HG02852 (cell line): ENCODE measurements at regions not wholly inside any gene's neighbourhood (a gene's known extent, or its start where the extent isn't known, plus 50 kb on each side); places are given as distances from the start of the nearest gene placed in this dataset.

Experiments
- ATAC-seq: cut with Tn5 transposase; IDR thresholded peaks from one replicate; pipeline ENCODE4 v1.9.1; 2021; ENCODE audit warnings: mild to moderate bottlenecking, moderate library complexity; ENCODE audit not compliant: unreplicated experiment

GRCh38 chr2:167900435-167901114 lies 346.8 kb downstream of the STK39 start:
- ATAC-seq = no peak

GRCh38 chr2:167898340-167898739 lies 349.1 kb downstream of the STK39 start:
- no peak for ATAC-seq

GRCh38 chr2:167891841-167892240 lies 355.6 kb downstream of the STK39 start:
- no peak for ATAC-seq

- ATAC-seq = no peak
Measured at GRCh38 chr2:167890739-167891138, 356.7 kb downstream of the STK39 start.

DNA sequence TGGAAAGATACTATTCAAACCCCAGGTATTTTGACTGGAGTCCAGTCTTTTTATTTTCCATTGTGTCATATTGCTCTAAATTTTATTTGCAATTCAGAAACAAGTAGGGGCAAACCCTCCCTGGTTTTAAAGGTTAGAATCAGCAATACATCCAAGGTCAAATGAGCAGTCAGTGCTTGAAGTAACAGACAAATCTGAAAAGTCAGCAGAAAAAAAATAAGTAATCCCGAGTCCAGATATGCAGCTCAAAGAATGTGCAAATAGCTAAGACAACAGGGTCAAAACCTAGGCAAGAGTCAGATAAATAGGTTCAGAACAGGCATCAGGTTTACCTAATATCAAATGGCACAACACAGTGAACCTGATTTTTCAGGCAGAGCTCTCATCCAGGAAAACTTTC lies 367.0 kb downstream of the STK39 start:
- no peak for ATAC-seq

DNA sequence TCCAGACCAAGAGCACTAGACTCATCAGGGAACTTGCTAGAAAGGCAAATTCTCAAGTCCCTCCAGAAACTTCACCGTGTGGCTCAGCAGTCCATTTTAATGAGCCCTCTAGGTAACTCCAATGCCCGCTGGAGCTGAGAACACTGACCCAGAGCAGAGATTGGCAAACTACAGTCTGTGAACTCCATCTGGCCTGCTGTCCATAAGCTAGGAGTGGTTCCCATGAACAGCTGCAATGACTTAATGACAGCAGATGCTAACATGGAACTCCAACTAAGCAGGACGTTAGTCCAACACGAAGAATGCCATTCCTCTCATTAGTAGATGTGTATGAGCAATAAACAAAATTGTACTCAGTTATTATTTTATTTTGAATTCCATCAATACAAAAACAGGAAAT lies 371.9 kb downstream of the STK39 start:
- no peak for ATAC-seq

DNA sequence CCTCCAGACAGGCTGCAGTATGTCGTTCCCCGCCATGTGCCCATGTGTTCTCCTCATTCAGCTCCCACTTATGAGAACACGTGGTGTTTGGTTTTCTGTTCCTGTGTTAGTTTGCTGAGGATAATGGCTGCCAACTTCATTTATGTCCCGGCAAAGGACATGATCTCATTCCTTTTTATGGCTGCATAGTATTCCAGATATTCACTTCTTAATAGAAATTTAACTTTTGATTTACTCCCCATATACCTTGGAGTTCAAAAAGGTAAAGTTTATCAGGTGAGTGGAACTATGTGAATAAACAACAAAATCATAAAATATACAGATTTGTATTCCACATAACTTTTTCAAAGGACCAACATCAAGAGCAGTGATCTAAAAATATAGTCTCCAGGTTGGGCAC lies 372.6 kb downstream of the STK39 start:
- no peak for ATAC-seq

DNA sequence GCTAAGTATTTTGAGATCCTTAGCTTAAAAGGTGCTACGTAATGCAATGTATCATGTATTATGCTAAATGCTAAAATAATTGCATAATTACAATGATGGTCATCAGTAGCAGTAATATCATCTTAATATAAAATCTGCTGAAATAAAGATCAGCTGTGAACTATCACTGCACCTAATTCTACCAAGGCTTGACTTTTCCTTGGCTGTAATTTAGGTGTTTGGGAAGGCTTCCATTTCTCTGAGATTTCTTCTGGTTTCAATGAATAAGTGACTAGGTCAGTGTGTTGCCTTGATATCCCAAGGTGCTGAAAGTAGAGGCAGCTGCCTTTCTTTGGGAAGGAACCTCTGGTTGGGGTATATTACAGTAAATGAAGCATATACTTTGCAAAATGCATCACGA lies 376.1 kb downstream of the STK39 start:
- no peak for ATAC-seq

DNA sequence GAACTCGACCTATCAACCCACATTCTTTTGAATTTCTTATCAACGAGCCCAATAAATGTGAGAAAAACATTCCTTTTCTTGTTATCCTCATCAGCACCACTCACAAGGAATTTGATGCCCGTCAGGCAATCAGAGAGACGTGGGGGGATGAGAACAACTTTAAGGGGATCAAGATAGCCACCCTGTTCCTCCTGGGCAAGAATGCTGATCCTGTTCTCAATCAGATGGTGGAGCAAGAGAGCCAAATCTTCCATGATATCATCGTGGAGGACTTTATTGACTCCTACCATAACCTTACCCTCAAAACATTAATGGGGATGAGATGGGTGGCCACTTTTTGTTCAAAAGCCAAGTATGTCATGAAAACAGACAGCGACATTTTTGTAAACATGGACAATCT lies 378.2 kb downstream of the STK39 start:
- no peak for ATAC-seq

GRCh38 chr2:167863377-167863776 lies 384.0 kb downstream of the STK39 start:
- no peak for ATAC-seq

GRCh38 chr2:167862782-167863181 lies 384.6 kb downstream of the STK39 start:
- peak; percentile 51 for ATAC-seq

DNA sequence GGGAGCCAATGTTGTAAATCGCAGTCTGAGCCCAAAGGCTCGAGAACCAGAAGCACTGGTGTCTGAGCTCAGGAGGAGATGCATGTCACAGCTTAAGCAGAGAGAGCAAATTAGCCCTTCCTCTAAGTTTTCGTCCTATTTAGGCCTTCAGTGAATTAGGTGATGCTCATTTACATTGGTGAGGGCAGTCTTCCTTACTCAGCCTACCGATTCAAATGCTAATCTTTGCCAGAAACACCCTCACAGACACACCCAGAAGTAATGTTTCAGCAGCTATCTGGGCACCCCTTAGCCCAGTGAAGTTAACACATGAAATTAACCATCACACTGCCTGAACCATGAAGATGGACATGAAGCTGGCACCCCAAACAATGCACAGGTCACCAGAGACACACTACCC lies 385.1 kb downstream of the STK39 start:
- no peak for ATAC-seq

- ATAC-seq = no peak
Measured at GRCh38 chr2:167861574-167862193, 385.7 kb downstream of the STK39 start.

- no peak for ATAC-seq
Measured at GRCh38 chr2:167860082-167860481, 387.3 kb downstream of the STK39 start.

DNA sequence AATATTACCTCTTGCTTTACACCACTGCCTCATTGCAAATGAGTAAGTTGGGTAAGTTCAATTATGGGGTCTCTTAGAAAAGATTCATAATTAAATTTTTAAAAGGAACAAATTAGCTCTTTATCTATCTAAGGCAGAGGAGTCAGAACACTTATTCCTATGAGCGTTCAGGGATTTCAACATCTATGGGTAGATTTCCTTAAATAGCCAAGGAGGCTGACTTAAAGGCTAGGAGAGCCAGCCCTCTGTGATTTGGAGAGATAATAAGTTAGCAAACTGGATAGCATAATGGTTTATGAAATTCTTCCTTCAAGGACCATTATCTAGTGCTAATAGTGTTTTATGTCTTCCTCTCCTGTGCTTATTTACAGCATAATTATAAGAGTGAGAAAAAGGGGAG lies 387.7 kb downstream of the STK39 start:
- ATAC-seq = no peak

GRCh38 chr2:167858086-167858485 lies 389.3 kb downstream of the STK39 start:
- ATAC-seq = no peak

GRCh38 chr2:167857416-167857815 lies 390.0 kb downstream of the STK39 start:
- ATAC-seq = no peak

DNA sequence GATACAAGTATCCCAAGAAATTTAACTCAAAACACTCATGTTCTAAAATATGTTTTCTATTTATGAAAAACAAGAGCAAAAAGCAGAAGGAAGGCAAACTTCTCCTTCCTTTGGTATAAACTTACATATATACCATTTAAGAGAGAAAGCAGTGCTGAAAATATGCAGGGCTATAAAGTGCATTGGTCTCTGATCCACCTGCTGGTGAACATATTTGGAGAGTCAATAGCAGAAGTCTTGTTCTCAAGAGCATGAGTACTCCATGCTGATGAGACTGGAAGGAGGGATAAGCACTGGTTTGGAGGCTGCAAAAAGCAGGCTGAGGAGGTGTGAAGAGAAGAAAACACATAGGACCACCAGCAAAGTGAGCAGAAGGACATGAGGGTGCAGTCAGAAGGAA lies 391.2 kb downstream of the STK39 start:
- ATAC-seq = no peak

GRCh38 chr2:167855211-167855610 lies 392.2 kb downstream of the STK39 start:
- no peak for ATAC-seq

DNA sequence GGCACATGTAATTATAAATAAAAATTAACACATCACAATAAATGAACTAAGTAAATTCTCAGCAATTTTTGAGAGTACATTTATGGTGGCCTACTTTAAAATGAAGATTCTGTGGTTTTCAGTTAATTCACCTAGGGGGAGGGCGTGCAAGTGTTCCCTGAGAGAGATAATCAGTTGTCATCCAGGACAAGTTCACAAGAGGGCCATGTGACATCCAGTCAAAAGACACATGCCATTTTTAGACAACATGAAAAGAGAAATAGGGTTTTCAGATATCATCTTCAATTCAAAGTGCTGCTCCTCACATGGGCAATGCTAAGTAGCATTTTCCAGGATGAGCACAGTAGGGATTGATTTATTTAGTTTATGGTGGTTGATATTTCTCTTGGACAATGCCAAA lies 393.7 kb downstream of the STK39 start:
- ATAC-seq = no peak

DNA sequence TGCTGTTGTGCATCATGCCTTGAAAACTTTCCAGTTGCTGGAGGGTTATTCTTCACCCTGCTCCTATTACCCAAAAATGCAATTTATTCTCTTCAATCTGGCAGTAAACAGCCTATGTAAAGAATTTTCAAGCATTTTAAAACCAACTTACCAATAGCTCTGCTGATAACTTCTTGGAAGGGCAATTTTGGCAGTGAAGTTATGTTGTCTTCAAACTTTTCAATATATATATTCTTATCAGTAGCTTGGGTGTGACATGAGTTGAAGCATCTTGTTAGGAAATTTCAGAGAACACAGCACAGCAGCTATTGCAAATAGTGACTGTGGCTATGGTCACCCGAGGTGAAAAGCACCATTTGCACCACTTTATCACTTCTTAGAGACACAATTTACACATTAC lies 395.5 kb downstream of the STK39 start:
- no peak for ATAC-seq

DNA sequence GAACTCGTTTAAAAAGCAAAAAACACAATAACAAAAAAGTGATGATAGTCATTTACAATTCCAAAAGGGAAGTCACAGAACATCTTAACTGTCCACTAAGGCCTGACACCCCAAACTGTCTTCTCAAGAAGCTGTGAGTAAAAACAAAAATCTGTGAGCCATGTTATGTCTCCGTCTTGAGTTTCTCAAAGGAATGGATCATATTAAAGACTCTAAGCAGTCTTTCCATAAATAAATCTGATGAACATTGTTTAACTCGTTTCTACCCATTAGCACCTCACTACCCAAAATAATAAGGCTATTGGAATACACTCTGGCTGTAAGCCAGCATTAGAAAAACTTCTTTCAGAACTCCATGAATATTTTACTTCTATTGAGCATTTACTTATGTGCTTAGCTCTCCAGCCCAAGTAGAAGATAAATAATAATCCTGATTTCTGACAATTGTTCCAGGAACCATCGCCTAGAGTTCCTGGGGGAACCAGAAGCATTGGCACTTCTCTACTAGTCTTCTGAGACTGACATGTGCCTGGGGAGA lies 396.0 kb downstream of the STK39 start:
- ATAC-seq = no peak
